HG03045 (cell line): ENCODE measurements at regions not wholly inside any gene's neighbourhood (a gene's known extent, or its start where the extent isn't known, plus 50 kb on each side); places are given as distances from the start of the nearest gene placed in this dataset.
A peak's percentile ranks its signal among the peaks of the same experiment; 100 is the strongest.

Source experiments
- ATAC-seq: cut with Tn5 transposase; IDR thresholded peaks from one replicate; pipeline ENCODE4 v1.9.1; 2021; ENCODE audit warnings: mild to moderate bottlenecking, moderate library complexity; ENCODE audit not compliant: unreplicated experiment

GRCh38 chrX:39853417-39854030, 244.2 kb downstream of the BCOR start:
- ATAC-seq: no peak

DNA sequence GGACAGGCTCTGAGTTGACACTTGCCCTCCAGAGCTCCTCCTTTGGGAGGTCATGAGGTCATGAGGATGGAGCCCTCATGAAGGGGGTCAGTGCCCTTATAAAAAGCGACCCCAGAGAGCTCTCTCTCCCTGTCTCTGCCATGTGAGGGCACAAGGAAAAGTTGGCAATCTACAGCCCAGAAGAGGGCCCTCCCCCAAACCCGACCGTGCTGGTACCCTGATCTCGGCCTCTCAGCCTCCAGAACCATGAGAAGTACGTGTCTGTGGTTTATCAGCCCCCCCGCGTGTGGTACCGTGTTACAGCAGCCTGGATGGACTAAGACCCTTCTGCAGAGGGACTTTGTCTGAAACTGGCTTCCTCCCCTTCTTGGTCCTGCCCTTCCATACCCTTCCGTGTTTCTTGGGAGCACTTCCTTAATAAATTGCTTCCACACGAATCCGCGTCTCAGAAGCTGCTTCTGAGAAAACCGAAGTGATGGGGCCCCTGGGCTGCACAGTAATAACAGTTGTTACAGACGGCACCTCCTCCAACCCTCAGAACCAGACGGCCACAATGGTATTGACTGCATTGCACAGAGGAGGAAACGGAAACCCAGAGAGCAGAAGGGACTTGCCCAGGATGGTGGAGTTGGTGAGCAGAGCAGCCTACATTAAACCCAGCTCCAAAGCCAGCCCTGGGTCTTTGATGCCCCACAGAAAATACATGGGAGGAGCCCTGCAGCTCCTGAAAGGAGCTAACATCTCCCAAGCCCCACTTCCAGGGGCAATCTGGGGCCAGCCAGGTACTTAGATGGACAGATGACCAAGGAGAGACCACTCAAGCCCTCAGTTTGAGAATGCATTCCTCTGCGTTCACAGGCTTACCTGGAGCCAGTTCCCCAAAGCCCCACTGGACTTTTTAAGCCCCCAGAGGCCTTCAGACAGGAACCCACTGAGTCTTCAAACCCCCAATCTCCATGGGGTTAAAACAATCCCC, 242.7 kb downstream of the BCOR start:
- peak; percentile 73 for ATAC-seq

DNA sequence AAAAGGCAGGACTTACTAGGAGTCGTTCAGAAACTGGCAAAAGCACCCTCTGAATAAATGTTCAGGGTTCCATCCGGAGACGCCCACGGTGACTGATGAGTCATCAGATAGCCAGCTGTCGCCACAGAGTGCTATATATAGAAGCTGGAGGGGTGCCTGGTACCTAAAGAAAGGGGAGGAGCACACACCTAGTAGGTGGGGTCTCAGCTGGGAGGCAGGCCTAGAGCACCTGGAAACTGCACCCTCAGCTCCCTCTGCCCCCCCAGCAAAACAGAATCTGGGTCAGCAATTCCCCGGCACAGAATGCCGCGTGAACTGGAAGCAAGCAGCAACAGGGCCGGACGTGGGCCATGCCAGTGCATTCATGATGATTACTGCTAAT, 242.0 kb downstream of the BCOR start:
- ATAC-seq: peak; percentile 42

DNA sequence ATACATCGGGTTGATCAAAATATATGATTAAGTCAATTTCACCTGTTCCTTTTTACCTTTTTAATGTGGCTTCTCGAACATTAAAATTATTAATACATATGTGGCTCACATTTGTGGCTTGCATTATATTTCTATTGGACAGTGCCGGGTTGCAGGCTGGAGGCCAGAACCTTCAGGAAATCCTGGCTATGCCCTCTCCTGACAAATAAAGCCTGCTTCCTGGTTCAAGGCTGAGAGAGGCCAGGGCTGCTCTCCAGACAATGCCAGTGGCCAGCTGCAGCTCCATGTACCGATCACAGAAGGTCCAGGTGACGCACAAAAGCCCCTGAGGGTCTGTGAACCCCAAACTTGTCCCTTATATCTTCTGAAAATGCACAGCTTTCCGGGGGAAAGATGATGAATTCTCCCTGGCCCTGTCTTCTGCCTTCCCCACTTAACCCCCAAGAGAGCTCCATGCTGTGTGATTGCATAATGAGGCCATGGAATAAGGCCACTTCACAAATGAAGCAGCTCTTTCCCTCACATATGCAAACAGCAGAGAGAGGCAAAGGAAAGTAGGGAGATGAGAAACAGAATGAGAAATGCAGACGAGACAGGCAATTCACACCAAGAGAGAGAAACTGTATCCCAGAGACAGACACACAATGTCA, 241.2 kb downstream of the BCOR start:
- ATAC-seq: no peak

- no peak for ATAC-seq
These were observed 240.0 kb downstream of the BCOR start for GRCh38 chrX:39857780-39858179.

DNA sequence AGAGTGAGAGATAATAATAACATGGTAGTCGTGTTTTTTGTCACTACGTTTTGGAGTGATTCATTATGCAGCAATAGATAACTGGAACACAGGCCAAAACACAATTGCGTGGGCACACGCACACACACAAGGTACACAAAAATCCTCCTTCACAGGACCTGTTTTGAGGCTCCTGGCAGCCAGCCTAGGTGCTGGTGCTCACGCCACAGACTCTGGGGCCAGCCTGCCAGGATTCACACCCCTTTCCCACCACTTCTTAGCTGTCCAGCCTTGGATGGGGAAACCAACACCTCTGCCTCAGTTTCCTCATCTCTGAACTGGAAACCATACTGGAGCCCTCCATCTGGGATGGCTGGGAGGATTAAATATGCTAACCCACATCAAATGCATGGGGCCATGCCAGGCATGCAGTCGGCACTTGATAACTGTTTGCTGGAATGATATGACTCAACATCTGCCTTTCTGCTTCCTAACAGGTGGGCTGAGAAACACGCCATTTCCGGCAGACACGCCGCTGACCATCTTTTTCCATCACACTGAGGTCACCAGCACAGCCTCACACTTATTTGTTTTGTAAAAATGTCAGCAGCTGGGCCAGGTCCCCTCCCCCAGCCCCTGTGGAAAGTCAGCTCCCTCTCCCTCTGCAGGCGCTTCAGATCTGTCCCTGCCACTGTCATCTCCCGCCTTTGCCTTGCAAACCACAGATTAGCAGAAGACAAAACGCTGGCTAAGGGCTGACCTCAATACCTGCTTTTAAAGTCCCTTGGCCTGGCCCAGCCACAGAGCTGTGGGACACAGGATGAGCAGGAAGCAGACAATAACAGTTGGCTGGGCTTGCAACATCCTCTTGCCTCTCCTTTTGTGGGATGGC, 237.5 kb downstream of the BCOR start:
- ATAC-seq: peak; percentile 67

DNA sequence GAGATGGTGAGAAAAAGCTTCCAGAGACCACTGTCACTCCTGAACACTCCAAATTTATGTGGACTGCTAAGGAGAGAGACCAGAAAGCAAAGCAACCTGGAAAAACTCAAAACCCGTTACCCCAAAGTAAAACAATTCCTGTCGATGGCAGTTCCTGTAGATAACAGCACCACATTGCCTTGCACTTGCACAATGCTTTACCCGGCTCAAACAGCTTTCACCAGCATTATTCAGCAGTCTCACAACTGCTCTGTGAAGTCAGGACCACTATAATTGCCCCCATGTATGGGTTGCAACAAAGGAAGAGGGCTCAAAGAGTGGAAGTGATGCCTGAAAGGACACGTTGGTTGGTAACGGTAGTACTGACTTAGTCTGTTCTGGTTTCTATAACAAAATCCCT, 234.8 kb downstream of the BCOR start:
- ATAC-seq: no peak

GRCh38 chrX:39866229-39866628, 231.5 kb downstream of the BCOR start:
- ATAC-seq: no peak

DNA sequence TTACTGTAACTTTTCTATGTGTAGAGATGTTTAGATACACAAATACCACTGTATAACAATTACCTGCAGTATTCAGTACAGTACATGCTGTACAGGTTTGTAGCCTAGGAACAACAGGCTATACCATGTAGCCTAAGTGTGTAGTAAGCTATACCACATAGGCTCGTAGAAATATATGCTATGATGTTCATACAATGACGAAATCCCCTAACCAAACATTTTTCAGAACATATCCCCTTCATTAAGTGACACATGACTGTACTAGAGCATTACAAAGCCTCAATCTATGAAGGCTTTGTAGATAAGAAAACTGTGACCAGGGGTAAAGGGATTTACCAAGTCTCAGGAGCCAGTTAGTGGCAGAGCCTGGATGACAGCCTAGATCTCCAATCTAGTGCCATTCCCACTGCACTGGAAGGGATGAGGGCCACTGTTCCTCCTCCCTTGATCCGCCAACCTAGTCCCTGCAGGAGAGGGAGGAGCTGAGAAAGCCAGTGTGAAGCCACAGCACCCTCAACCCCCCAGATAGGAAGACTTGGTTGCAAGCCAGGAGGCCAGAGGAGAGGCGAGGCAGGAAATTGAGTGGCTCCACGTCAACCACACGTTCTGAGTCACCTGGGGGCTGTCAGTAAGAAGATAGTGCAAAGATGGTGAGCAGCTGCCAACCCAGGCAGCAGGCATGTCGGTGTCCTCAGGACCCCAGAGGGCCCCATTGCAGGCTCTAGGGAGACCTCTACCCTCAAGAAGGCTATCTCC, 227.7 kb downstream of the BCOR start:
- ATAC-seq: no peak

- ATAC-seq: no peak
These were observed 226.1 kb downstream of the BCOR start for GRCh38 chrX:39871648-39872047.

GRCh38 chrX:39873117-39873516, 224.6 kb downstream of the BCOR start:
- ATAC-seq: no peak

- ATAC-seq: peak; percentile 89
These were observed 223.4 kb downstream of the BCOR start for GRCh38 chrX:39874202-39874816.

- no peak for ATAC-seq
These were observed 221.7 kb downstream of the BCOR start for GRCh38 chrX:39875834-39876628.

- no peak for ATAC-seq
These were observed 219.9 kb downstream of the BCOR start for GRCh38 chrX:39877905-39878304.

DNA sequence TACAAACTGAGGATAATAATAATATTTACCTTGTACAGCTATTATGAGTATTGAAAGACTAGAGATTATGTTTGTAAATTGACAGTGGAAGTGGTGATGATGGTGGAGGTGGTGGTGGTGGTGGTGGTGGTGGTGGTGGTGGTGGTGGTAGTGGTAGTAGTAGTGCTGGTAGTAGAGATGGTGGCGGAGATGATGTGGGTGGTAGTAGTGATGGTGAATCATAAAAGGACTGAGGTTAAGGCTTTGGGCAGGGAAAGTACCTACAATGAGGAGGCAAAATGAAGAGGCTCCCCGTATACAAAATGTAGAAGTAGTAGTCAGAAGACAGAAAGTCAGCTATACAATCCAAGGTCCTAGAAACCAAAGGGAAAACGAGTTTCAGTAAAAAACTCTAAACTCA, 214.1 kb downstream of the BCOR start:
- no peak for ATAC-seq

DNA sequence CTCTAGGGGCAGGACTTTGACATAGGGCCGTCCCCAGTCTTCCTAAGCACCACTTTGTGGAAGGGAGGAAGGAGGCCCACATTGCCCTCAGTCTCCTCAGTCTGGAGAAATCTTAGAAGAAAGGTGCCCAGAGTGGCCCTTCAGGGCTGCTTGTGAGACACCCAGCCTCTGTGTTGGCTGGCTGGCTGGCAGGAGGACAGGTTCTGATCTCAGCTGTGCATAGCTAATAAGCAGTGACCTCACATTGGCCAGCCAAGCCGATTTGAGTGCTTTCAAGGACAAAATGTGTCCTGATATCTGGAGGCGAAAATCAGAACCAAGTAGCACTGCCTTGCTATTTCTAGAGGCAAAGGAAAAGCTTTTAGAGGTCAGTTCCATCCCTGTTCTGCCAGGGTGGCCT, 211.5 kb downstream of the BCOR start:
- ATAC-seq: no peak

- no peak for ATAC-seq
These were observed 209.0 kb downstream of the BCOR start for GRCh38 chrX:39888730-39889129.

- ATAC-seq: no peak
These were observed 208.1 kb downstream of the BCOR start for GRCh38 chrX:39889704-39890103.

- ATAC-seq: no peak
These were observed 207.0 kb downstream of the BCOR start for GRCh38 chrX:39890807-39891206.
